ENCODE measurements at regions not wholly inside any gene's neighbourhood (a gene's known extent, or its start where the extent isn't known, plus 50 kb on each side); places are given as distances from the start of the nearest gene placed in this dataset.

DNA sequence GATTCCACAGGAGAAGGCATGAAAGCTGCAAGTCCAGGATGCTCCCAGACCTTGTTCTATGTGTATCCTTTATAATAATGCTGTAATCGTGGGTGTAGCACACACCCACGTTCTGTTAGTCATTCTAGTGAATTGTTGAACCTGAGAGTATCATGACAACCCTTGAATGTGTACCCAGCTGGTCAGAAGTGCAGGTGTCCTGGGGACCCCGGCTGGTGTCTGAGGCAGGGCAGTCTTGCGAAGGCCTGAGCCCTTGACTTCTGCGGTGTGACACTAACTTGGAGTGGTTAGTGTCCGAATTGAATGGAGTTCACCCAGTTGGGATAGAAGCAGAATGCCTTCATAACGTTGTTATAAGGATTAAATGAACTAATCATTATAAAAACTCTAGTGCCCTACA, 218.0 kb upstream of the TNRC6C start:
- Histone ChIP-seq H3K9me3 (ENCODE audit: control insufficient read depth, insufficient read depth, low read depth, low read length) (peaks cover 3% of the 10 kb centered on the region), H3K4me1 (ENCODE audit: control insufficient read depth, insufficient read depth, low read length) (peaks cover 10% of the 10 kb centered on the region; the same call in 1 of the 2 replicates), H3K4me3 (ENCODE audit: low read depth, low read length) (no peak overlapping the region), H3K36me3 (ENCODE audit: control insufficient read depth, insufficient read depth, low read length) (no peaks in the 10 kb centered on the region), H3K27me3 (ENCODE audit: control insufficient read depth, insufficient read depth, low read length) (peaks cover 35% of the 10 kb centered on the region), H3K9ac (ENCODE audit: low read length) (no peak overlapping the region), H3K27ac (ENCODE audit: low read depth, low read length) (no peak overlapping the region)

DNA sequence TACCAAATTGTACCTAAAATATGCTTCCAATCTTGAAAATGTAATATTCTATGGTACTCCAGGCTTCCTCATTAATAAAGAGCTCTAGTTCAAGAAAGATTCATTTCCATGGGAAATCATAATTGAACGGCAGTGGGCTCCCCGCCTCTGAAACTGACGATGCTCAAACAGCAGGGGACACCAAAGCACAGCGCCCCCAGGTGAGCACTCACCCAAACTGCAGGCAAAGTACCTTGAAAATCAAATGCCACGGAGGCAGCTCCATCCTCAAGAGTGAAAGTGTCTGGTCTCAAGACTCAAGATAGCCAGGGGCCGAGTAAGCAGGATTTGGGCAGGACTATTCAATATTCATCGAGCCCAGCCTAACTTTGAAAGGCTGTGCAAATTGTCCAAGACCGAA, 217.4 kb upstream of the TNRC6C start:
- Histone ChIP-seq H3K4me1 (ENCODE audit: control insufficient read depth, insufficient read depth, low read length) (peaks cover 6% of the 10 kb centered on the region; the same call in 1 of the 2 replicates), H3K27me3 (ENCODE audit: control insufficient read depth, insufficient read depth, low read length) (peaks cover 31% of the 10 kb centered on the region), H3K9me3 (ENCODE audit: control insufficient read depth, insufficient read depth, low read depth, low read length) (peaks cover 3% of the 10 kb centered on the region), H3K36me3 (ENCODE audit: control insufficient read depth, insufficient read depth, low read length) (no peaks in the 10 kb centered on the region), H3K9ac (ENCODE audit: low read length) (no peak overlapping the region), H3K27ac (ENCODE audit: low read depth, low read length) (no peak overlapping the region), H3K4me3 (ENCODE audit: low read depth, low read length) (no peak overlapping the region)

DNA sequence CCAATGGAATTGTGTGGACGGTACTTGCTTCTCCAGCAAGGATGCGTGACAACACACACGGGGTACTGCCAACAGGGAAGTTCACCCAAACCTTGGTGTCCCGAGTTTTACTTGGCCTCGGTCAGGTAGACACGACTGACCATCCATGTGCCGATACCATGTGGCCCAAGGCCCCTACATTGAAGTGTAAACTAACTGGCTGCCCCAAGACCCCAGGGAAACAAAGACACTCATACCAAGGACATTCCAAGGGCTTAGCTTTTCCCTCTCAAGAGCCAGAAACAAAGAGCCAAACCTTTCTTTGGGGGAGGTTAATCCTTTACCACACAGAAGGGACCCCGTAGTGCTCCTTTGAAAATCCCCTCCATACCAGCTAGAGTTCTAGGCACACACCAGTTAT, 215.9 kb upstream of the TNRC6C start:
- Histone ChIP-seq H3K27ac (ENCODE audit: low read depth, low read length) (no peak overlapping the region), H3K4me1 (ENCODE audit: control insufficient read depth, insufficient read depth, low read length) (peaks cover 6% of the 10 kb centered on the region; the same call in 1 of the 2 replicates), H3K9ac (ENCODE audit: low read length) (no peak overlapping the region), H3K9me3 (ENCODE audit: control insufficient read depth, insufficient read depth, low read depth, low read length) (peaks cover 3% of the 10 kb centered on the region), H3K27me3 (ENCODE audit: control insufficient read depth, insufficient read depth, low read length) (peaks cover 19% of the 10 kb centered on the region), H3K36me3 (ENCODE audit: control insufficient read depth, insufficient read depth, low read length) (no peaks in the 10 kb centered on the region), H3K4me3 (ENCODE audit: low read depth, low read length) (no peak overlapping the region)

DNA sequence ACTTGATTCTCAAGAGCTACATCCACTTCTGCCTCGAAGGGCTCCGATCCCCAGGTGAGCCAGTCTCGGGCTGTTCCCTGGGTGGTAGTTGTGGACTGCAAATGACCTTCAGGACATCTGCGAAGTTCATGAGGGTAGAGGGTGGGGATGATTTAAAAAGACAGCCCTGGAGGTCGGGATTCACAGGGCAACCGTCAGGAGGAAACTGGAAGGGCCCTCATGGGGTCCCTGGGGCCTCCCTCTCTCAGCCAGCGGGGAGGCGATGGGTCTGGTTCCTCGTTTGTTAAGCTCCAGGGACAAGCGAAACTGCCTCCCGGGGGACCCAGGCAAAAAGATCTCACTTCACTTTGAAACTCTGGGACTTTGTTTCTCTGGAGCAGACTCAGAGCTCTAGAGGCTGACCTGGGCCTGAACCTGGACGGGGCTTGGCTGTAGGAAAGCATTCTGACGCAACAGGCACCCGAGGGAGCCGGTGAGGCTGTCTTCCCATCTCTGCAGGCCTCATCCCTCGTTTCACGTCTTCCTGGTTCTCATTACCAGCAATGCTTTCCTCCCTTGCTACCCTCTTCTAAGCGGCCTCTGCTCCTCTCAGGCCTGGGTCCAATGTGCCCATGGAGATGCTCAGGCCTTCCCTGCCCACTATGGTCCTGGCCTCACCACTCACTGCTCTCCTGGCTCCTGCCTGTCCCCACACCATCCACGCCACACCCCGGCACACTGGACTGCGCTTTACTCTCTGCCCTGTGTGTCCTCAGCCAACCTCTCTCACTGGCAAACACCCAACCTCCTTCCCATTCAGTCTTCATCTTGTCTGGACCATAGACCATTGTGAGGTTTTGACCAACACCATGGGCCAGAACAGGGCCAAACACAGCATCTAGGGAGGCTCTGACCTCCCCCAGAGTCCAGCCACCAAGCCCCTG, 214.2 kb upstream of the TNRC6C start:
- Histone ChIP-seq H3K4me3 (ENCODE audit: low read depth, low read length) (no peak overlapping the region), H3K27ac (ENCODE audit: low read depth, low read length) (no peak overlapping the region), H3K27me3 (ENCODE audit: control insufficient read depth, insufficient read depth, low read length) (peaks cover 6% of the 10 kb centered on the region), H3K36me3 (ENCODE audit: control insufficient read depth, insufficient read depth, low read length) (no peaks in the 10 kb centered on the region), H3K9ac (ENCODE audit: low read length) (no peak overlapping the region), H3K4me1 (ENCODE audit: control insufficient read depth, insufficient read depth, low read length) (peaks cover 13% of the 10 kb centered on the region), H3K9me3 (ENCODE audit: control insufficient read depth, insufficient read depth, low read depth, low read length) (peaks cover 3% of the 10 kb centered on the region)

DNA sequence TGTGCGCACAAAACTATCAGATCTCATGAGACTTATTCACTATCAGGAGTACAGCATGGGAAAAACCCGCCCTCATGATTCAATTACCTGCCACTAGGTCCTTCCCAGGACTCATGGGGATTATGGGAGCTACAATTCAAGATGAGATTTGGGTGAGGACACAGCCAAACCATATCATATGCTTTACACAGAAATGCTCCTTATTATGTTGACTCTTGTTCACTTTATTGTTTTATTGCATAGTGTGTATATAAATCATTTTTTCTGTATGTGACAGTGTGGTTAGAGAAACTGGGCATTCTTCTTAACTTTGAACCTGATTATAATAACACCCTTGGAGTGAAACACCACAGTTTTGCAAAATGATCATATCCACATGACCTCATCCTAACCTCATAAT, 212.8 kb upstream of the TNRC6C start:
- Histone ChIP-seq H3K9me3 (ENCODE audit: control insufficient read depth, insufficient read depth, low read depth, low read length) (peaks cover 3% of the 10 kb centered on the region), H3K36me3 (ENCODE audit: control insufficient read depth, insufficient read depth, low read length) (no peaks in the 10 kb centered on the region), H3K27me3 (ENCODE audit: control insufficient read depth, insufficient read depth, low read length) (peaks cover 4% of the 10 kb centered on the region; the same call in 1 of the 2 replicates), H3K4me3 (ENCODE audit: low read depth, low read length) (no peak overlapping the region), H3K27ac (ENCODE audit: low read depth, low read length) (no peak overlapping the region), H3K9ac (ENCODE audit: low read length) (no peak overlapping the region), H3K4me1 (ENCODE audit: control insufficient read depth, insufficient read depth, low read length) (peaks cover 13% of the 10 kb centered on the region)

DNA sequence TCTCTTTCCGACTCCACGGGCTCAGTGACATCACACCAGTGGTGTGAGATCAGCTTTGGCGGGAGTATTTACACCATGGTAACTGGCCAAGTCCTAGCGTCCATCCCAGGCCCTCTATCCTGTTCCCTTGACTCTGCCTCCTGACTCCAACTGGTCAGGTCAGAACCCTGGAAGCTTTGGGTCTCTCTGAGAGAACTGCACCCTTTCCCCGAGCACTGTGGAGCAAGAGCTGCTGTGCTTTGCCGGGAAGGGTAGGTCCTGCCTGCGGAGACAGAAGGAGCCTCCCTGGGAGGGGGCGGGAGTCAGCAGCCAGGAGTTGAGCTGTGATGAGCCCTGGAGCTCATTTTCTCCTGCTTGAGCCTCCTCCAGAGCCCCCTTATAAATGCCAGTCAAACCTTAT, 212.1 kb upstream of the TNRC6C start:
- no peak overlapping the region for H3K4me3 ChIP-seq (ENCODE audit: low read depth, low read length)
- no peak overlapping the region for H3K9ac ChIP-seq (ENCODE audit: low read length)
- H3K27me3 ChIP-seq (ENCODE audit: control insufficient read depth, insufficient read depth, low read length): peaks cover 4% of the 10 kb centered on the region; the same call in 1 of the 2 replicates
- no peaks in the 10 kb centered on the region for H3K36me3 ChIP-seq (ENCODE audit: control insufficient read depth, insufficient read depth, low read length)
- no peak overlapping the region for H3K27ac ChIP-seq (ENCODE audit: low read depth, low read length)
- peaks cover 13% of the 10 kb centered on the region for H3K4me1 ChIP-seq (ENCODE audit: control insufficient read depth, insufficient read depth, low read length)
- H3K9me3 ChIP-seq (ENCODE audit: control insufficient read depth, insufficient read depth, low read depth, low read length): peaks cover 1% of the 10 kb centered on the region

DNA sequence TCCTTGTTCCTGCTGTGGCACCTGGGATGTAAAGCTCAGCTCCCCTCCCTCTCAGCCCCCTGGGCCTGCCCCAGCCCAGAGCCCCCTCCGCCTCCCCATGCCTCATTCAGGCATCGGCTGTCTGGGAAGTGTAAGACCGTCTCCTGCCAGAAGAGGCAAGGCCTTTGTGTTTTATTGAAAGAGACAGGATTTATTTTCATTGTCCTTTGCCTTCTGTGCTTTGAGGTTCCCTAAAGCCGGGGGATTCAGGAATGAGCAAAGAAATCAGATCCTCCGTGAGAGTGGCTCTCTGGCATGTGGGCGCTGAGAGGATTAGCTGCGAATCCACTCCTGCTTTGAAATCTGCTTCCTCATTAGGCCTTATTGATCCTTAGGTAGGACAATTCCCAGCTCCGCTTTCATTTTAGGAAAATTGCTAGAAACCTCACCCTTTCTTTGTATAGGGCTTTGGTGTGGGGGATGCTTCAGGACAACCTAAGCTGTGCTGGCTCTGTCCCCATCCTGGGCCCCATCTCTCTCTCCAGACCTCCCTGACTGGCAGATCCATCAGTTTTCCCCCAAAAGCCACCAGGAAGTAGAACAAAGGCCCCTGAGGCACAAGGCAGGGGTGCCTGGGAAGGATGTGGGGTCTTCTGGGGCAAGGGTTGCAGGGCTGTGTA, 211.5 kb upstream of the TNRC6C start:
- no peak overlapping the region for H3K4me3 ChIP-seq (ENCODE audit: low read depth, low read length)
- H3K9ac ChIP-seq (ENCODE audit: low read length): no peak overlapping the region
- peaks cover 4% of the 10 kb centered on the region; the same call in 1 of the 2 replicates for H3K27me3 ChIP-seq (ENCODE audit: control insufficient read depth, insufficient read depth, low read length)
- peaks cover 13% of the 10 kb centered on the region for H3K4me1 ChIP-seq (ENCODE audit: control insufficient read depth, insufficient read depth, low read length)
- H3K27ac ChIP-seq (ENCODE audit: low read depth, low read length): no peak overlapping the region
- no peaks in the 10 kb centered on the region for H3K36me3 ChIP-seq (ENCODE audit: control insufficient read depth, insufficient read depth, low read length)
- H3K9me3 ChIP-seq (ENCODE audit: control insufficient read depth, insufficient read depth, low read depth, low read length): no peaks in the 10 kb centered on the region

DNA sequence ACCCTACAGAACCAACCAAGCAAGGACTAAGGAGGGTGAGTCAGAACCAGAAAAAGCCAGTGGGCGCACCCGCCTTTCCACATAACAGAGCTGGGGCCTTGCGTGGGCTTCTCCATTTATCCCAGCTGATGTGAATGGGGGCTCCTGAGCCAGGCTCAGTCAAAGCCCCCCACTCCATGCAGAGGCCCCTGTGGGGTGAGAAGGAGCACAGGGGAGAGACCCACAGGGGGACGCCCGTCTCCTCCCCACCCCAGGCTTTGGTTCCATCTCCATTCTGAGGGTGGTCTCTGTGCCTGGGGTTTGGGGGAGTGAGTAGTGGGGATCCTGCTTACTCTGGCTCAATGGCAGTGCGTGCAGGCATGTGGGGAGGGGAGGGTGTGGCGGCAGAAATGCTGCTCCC, 210.1 kb upstream of the TNRC6C start:
- Histone ChIP-seq H3K9ac (ENCODE audit: low read length) (no peak overlapping the region), H3K27ac (ENCODE audit: low read depth, low read length) (no peak overlapping the region), H3K4me1 (ENCODE audit: control insufficient read depth, insufficient read depth, low read length) (peaks cover 13% of the 10 kb centered on the region), H3K36me3 (ENCODE audit: control insufficient read depth, insufficient read depth, low read length) (no peaks in the 10 kb centered on the region), H3K27me3 (ENCODE audit: control insufficient read depth, insufficient read depth, low read length) (peaks cover 4% of the 10 kb centered on the region; the same call in 1 of the 2 replicates), H3K4me3 (ENCODE audit: low read depth, low read length) (no peak overlapping the region), H3K9me3 (ENCODE audit: control insufficient read depth, insufficient read depth, low read depth, low read length) (no peaks in the 10 kb centered on the region)

DNA sequence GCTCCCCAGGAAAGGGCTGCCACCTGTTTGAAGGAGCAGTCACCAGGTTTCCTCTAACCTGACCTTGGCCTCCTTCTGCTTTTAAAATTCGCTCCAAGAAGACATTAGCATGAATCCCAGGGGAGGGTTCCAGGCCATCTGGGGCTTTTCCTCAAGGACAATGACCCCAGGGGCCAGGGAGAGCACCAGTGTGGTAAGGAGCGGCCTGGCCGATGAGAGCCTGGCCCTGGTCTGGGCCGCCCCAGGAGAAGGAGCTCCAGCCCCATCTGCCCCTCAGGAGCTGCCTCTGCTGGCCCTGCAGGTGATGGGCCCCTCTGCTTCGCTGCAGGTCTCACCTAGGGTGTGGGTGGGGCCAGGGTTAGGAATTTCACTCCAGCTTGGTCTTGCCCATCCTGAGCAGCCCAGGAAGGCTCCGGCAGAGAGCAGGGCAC, 209.2 kb upstream of the TNRC6C start:
- Histone ChIP-seq H3K9me3 (ENCODE audit: control insufficient read depth, insufficient read depth, low read depth, low read length) (no peaks in the 10 kb centered on the region), H3K27me3 (ENCODE audit: control insufficient read depth, insufficient read depth, low read length) (peaks cover 4% of the 10 kb centered on the region; the same call in 1 of the 2 replicates), H3K4me3 (ENCODE audit: low read depth, low read length) (no peak overlapping the region), H3K36me3 (ENCODE audit: control insufficient read depth, insufficient read depth, low read length) (no peaks in the 10 kb centered on the region), H3K4me1 (ENCODE audit: control insufficient read depth, insufficient read depth, low read length) (peaks cover 13% of the 10 kb centered on the region), H3K9ac (ENCODE audit: low read length) (no peak overlapping the region), H3K27ac (ENCODE audit: low read depth, low read length) (no peak overlapping the region)

DNA sequence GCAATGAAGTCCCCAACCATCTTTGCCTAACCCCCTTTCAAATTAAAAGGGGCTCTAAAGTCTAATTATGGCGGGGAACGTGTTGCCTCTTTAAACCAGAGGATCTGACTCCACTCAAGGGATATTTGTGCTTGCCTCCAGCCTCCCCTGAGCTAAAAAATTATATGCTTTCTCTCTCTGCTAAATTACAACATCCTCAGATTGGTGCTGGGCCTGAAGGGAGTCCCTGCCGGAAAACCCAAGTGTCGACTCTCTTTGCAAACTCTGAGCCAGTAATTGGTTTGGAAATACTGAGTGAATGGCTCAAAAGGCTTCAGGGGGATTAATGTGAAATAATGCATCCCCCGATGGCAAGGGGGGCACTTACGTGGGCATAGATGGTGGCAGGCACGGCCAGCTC, 208.5 kb upstream of the TNRC6C start:
- no peaks in the 10 kb centered on the region for H3K36me3 ChIP-seq (ENCODE audit: control insufficient read depth, insufficient read depth, low read length)
- H3K27me3 ChIP-seq (ENCODE audit: control insufficient read depth, insufficient read depth, low read length): peaks cover 4% of the 10 kb centered on the region; the same call in 1 of the 2 replicates
- H3K27ac ChIP-seq (ENCODE audit: low read depth, low read length): no peak overlapping the region
- H3K4me3 ChIP-seq (ENCODE audit: low read depth, low read length): no peak overlapping the region
- H3K4me1 ChIP-seq (ENCODE audit: control insufficient read depth, insufficient read depth, low read length): peaks cover 13% of the 10 kb centered on the region
- H3K9me3 ChIP-seq (ENCODE audit: control insufficient read depth, insufficient read depth, low read depth, low read length): peaks cover 4% of the 10 kb centered on the region
- no peak overlapping the region for H3K9ac ChIP-seq (ENCODE audit: low read length)
